Loucy (cell line): ENCODE measurements at regions not wholly inside any gene's neighbourhood (a gene's known extent, or its start where the extent isn't known, plus 50 kb on each side); places are given as distances from the start of the nearest gene placed in this dataset.

Source experiments
- CTCF ChIP-seq: fragments of 200-600 bp; sonication (generic); conservative IDR thresholded peaks from 2 replicates; pipeline ENCODE4 v1.5.1; 2014; ENCODE audit warnings: mild to moderate bottlenecking, antibody characterized with exemption, low read length
- EZH2phosphoT487 ChIP-seq: fragments of 200-600 bp; IDR thresholded peaks from 2 replicates; pipeline ENCODE4 v1.6.1; 2018; ENCODE audit warnings: antibody characterized with exemption, mild to moderate bottlenecking, moderate library complexity, borderline replicate concordance

- TF ChIP-seq CTCF (no peak), EZH2phosphoT487 (no peak)
These were observed 166.3 kb downstream of the NRP2 start for GRCh38 chr2:205848601-205849000.
